WI38 (cell line): ENCODE measurements at regions not wholly inside any gene's neighbourhood (a gene's known extent, or its start where the extent isn't known, plus 50 kb on each side); places are given as distances from the start of the nearest gene placed in this dataset.

Experiments
- H3K4me3 ChIP-seq: 2 replicates; pipeline ENCODE4 v1.5.1; 2011; ENCODE audit warnings: low read depth, mild to moderate bottlenecking, control low read depth, low read length
- CTCF ChIP-seq: IDR thresholded peaks from 2 replicates; pipeline ENCODE4 v1.5.1; 2012; ENCODE audit warnings: low read depth, mild to moderate bottlenecking, control low read depth, low read length

GRCh38 chr16:63326736-63327339, 1290.6 kb upstream of the CDH8 start:
- no peak overlapping the region for H3K4me3 ChIP-seq
- TF ChIP-seq CTCF: no peak

- no peak for TF ChIP-seq CTCF
- no peak overlapping the region for H3K4me3 ChIP-seq
Observed at GRCh38 chr16:63323722-63324705, 1287.8 kb upstream of the CDH8 start.

GRCh38 chr16:63323055-63323454, 1286.8 kb upstream of the CDH8 start:
- TF ChIP-seq CTCF: no peak
- no peak overlapping the region for H3K4me3 ChIP-seq

GRCh38 chr16:63315229-63315628, 1279.0 kb upstream of the CDH8 start:
- H3K4me3 ChIP-seq: no peak overlapping the region
- no peak for TF ChIP-seq CTCF

GRCh38 chr16:63312346-63312745, 1276.1 kb upstream of the CDH8 start:
- H3K4me3 ChIP-seq: no peak overlapping the region
- TF ChIP-seq CTCF: no peak

- TF ChIP-seq CTCF: no peak
- H3K4me3 ChIP-seq: no peak overlapping the region
Observed at GRCh38 chr16:63311313-63311712, 1275.1 kb upstream of the CDH8 start.

GRCh38 chr16:63302811-63303210, 1266.6 kb upstream of the CDH8 start:
- H3K4me3 ChIP-seq: no peak overlapping the region
- TF ChIP-seq CTCF: no peak
